ENCODE measurements at regions not wholly inside any gene's neighbourhood (a gene's known extent, or its start where the extent isn't known, plus 50 kb on each side); places are given as distances from the start of the nearest gene placed in this dataset.

DNA sequence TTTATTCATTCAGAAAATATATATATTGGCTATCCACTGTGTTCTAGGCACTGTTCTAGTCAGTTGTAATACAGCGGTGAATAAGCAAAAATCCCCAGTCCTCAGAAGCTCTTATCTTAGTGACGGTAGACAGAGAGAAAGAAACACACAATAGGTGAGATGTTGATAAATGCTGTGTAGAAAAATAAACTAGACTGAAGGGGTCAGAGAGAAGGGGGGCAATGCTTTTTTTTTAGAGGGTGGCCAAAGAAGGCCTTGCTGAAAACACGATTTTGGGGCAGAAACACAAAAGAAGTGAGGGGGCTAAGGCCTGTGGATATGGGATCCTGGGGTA lies 68.0 kb upstream of the MBOAT1 start:
- TF ChIP-seq, protein P1, sequence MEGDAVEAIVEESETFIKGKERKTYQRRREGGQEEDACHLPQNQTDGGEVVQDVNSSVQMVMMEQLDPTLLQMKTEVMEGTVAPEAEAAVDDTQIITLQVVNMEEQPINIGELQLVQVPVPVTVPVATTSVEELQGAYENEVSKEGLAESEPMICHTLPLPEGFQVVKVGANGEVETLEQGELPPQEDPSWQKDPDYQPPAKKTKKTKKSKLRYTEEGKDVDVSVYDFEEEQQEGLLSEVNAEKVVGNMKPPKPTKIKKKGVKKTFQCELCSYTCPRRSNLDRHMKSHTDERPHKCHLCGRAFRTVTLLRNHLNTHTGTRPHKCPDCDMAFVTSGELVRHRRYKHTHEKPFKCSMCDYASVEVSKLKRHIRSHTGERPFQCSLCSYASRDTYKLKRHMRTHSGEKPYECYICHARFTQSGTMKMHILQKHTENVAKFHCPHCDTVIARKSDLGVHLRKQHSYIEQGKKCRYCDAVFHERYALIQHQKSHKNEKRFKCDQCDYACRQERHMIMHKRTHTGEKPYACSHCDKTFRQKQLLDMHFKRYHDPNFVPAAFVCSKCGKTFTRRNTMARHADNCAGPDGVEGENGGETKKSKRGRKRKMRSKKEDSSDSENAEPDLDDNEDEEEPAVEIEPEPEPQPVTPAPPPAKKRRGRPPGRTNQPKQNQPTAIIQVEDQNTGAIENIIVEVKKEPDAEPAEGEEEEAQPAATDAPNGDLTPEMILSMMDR (IDR thresholded peaks at IDR 0.05; ENCODE audit: low read depth, low read length) = no peak
- TF ChIP-seq POLR2A (IDR thresholded peaks at IDR 0.05; ENCODE audit: extremely low read depth, insufficient read length) (no peak), MYC (IDR thresholded peaks at IDR 0.05; ENCODE audit: low read depth, low read length) (no peak), MAX (IDR thresholded peaks at IDR 0.05; ENCODE audit: low read depth, low read length) (no peak)

Data from NB4 (cell line).